ENCODE measurements at regions not wholly inside any gene's neighbourhood (a gene's known extent, or its start where the extent isn't known, plus 50 kb on each side); places are given as distances from the start of the nearest gene placed in this dataset.

- TF ChIP-seq CTCF (IDR thresholded peaks at IDR 0.05), result no peak
- DNase-seq (no peak), ATAC-seq (no peak)
- Histone ChIP-seq H3K4me1 (no peaks in the 10 kb centered on the region), H3K36me3 (no peaks in the 10 kb centered on the region), H3K4me3 (no peak overlapping the region), H3K27ac (no peak overlapping the region), H3K27me3 (no peaks in the 10 kb centered on the region), H3K9me3 (peaks cover 0 to 13% (median 4%) of the 10 kb centered on the region in 11 donors)
- intact Hi-C loops (cut with DNase I), result no loop called here
- WGBS, 2 donors, result 48 to 53% methylated on average over 2 of the region's 2 CpGs
Observed at GRCh38 chr2:175811971-175812370, 190.1 kb downstream of the LNPK start.

- ATAC-seq (no peak), DNase-seq (no peak)
- Histone ChIP-seq H3K27me3 (no peaks in the 10 kb centered on the region), H3K4me3 (no peak overlapping the region), H3K4me1 (peaks cover 0 to 10% (median 0%) of the 10 kb centered on the region in 9 donors), H3K9me3 (no peaks in the 10 kb centered on the region), H3K27ac (no peak overlapping the region), H3K36me3 (no peaks in the 10 kb centered on the region)
- TF ChIP-seq CTCF (IDR thresholded peaks at IDR 0.05), result no peak
- WGBS, 2 donors, result 97 to 100% methylated on average over 1 of the region's 1 CpG
- intact Hi-C loops (cut with DNase I), result no loop called here
Observed at GRCh38 chr2:175808858-175809257, 193.2 kb downstream of the LNPK start.

GRCh38 chr2:175808078-175808477, 194.0 kb downstream of the LNPK start:
- ATAC-seq (no peak), DNase-seq (no peak)
- Histone ChIP-seq H3K4me1 (peaks cover 0 to 10% (median 0%) of the 10 kb centered on the region in 9 donors), H3K9me3 (no peaks in the 10 kb centered on the region), H3K27me3 (no peaks in the 10 kb centered on the region), H3K27ac (no peak overlapping the region), H3K4me3 (no peak overlapping the region), H3K36me3 (no peaks in the 10 kb centered on the region)
- TF ChIP-seq CTCF (IDR thresholded peaks at IDR 0.05), result no peak
- intact Hi-C loops (cut with DNase I), result no loop called here
- WGBS, 2 donors, result 70 to 92% methylated on average over 1 of the region's 1 CpG

GRCh38 chr2:175807031-175807873, 194.8 kb downstream of the LNPK start:
- Histone ChIP-seq H3K4me3 (no peak overlapping the region), H3K9me3 (no peaks in the 10 kb centered on the region), H3K27ac (no peak overlapping the region), H3K36me3 (no peaks in the 10 kb centered on the region), H3K4me1 (peaks cover 0 to 10% (median 0%) of the 10 kb centered on the region in 9 donors), H3K27me3 (no peaks in the 10 kb centered on the region)
- WGBS, 2 donors, result 77 to 90% methylated on average over 5 of the region's 5 CpGs
- TF ChIP-seq CTCF (IDR thresholded peaks at IDR 0.05), result no peak
- DNase-seq (no peak), ATAC-seq (no peak)
- intact Hi-C loops (cut with DNase I), result no loop called here
